ENCODE measurements at regions not wholly inside any gene's neighbourhood (a gene's known extent, or its start where the extent isn't known, plus 50 kb on each side); places are given as distances from the start of the nearest gene placed in this dataset.

DNA sequence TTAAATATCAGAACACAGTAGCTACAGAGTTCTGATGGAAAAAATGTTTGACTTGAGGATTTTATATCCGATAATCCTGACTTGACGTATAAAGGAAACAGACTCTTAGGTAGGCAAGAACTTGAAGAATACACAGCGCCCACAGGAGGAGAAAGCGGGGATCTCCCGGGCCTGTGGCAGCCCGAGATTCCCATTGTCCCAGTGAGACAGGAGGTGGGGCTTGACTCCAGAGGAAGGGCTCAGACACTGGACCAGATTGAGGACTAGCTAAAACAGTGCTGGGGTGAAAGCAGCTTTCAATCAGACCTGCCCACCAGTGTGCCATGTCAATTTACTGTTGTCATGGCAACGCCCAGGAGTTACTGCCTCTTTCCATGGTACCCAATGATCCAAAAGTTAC, 51.1 kb upstream of the C14orf180 start:
- TF ChIP-seq, protein P1, sequence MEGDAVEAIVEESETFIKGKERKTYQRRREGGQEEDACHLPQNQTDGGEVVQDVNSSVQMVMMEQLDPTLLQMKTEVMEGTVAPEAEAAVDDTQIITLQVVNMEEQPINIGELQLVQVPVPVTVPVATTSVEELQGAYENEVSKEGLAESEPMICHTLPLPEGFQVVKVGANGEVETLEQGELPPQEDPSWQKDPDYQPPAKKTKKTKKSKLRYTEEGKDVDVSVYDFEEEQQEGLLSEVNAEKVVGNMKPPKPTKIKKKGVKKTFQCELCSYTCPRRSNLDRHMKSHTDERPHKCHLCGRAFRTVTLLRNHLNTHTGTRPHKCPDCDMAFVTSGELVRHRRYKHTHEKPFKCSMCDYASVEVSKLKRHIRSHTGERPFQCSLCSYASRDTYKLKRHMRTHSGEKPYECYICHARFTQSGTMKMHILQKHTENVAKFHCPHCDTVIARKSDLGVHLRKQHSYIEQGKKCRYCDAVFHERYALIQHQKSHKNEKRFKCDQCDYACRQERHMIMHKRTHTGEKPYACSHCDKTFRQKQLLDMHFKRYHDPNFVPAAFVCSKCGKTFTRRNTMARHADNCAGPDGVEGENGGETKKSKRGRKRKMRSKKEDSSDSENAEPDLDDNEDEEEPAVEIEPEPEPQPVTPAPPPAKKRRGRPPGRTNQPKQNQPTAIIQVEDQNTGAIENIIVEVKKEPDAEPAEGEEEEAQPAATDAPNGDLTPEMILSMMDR (IDR thresholded peaks at IDR 0.05; ENCODE audit: extremely low read depth, missing control alignments): no peak
- DNase-seq (ENCODE audit: low spot score): no peak

Measured in GM20000 (cell line).